Gastrocnemius medialis (tissue), 4 donors: ENCODE measurements at regions not wholly inside any gene's neighbourhood (a gene's known extent, or its start where the extent isn't known, plus 50 kb on each side); places are given as distances from the start of the nearest gene placed in this dataset.

ENCODE experiments used
- CTCF ChIP-seq, 5 experiments: fragments of 450-650 bp in 3 of 5; fragments of 200-600 bp in 2 of 5; sonication (generic) in 2 of 5; IDR thresholded peaks in 4 of 5; conservative IDR thresholded peaks in 1 of 5; 1 replicate in 4 of 5; 2 replicates in 1 of 5; pipeline ENCODE4 v1.5.1; 2016 to 2019; ENCODE audit warnings: antibody characterized with exemption in 5 of 5, mild to moderate bottlenecking in 3 of 5, moderate library complexity in 3 of 5
- POLR2A ChIP-seq, 2 donors: fragments of 450-650 bp; IDR thresholded peaks; one replicate each; pipeline ENCODE4 v1.6.1; 2017; ENCODE audit warnings: antibody characterized with exemption in 2 of 2, mild to moderate bottlenecking in 2 of 2, moderate library complexity in 2 of 2

- no peak for TF ChIP-seq CTCF (IDR thresholded peaks at IDR 0.05 in 4 of 5, conservative IDR thresholded peaks at IDR 0.05 in 1 of 5)
- TF ChIP-seq POLR2A (IDR thresholded peaks at IDR 0.05): no peak
Measured at GRCh38 chr4:163846008-163846407, 351.5 kb downstream of the TMA16 start.
